Epithelial cell of proximal tubule (primary cell): ENCODE measurements at regions not wholly inside any gene's neighbourhood (a gene's known extent, or its start where the extent isn't known, plus 50 kb on each side); places are given as distances from the start of the nearest gene placed in this dataset.

ENCODE experiments used
- DNase-seq: peaks from one replicate; pipeline ENCODE4 v3.0.0-alpha.2; 2011; ENCODE audit warnings: low read depth
- H3K4me3 ChIP-seq: 2 replicates; pipeline ENCODE4 v1.5.1; 2011; ENCODE audit warnings: low read depth, mild to moderate bottlenecking, low read length
- CTCF ChIP-seq: conservative IDR thresholded peaks from 2 replicates; pipeline ENCODE4 v1.5.1; 2012; ENCODE audit warnings: low read depth, mild to moderate bottlenecking, low read length

GRCh38 chr3:89586676-89587075, 479.3 kb downstream of the EPHA3 start:
- no peak for DNase-seq
- no peak for TF ChIP-seq CTCF

GRCh38 chr3:89606151-89606550, 498.7 kb downstream of the EPHA3 start:
- no peak for TF ChIP-seq CTCF
- H3K4me3 ChIP-seq, result no peak overlapping the region
- no peak for DNase-seq

More at GRCh38 chr3:89586676-89587075, 479.3 kb downstream of the EPHA3 start:
- H3K4me3 ChIP-seq, result no peak overlapping the region

- TF ChIP-seq CTCF, result no peak
- H3K4me3 ChIP-seq, result no peak overlapping the region
- DNase-seq, result no peak
These were observed 504.6 kb downstream of the EPHA3 start for GRCh38 chr3:89612027-89612426.

GRCh38 chr3:89613241-89613640, 505.8 kb downstream of the EPHA3 start:
- no peak for DNase-seq
- TF ChIP-seq CTCF, result no peak
- H3K4me3 ChIP-seq, result no peak overlapping the region

- no peak for TF ChIP-seq CTCF
- DNase-seq, result no peak
- no peak overlapping the region for H3K4me3 ChIP-seq
These were observed 510.3 kb downstream of the EPHA3 start for GRCh38 chr3:89617706-89618105.

- TF ChIP-seq CTCF, result no peak
- DNase-seq, result no peak
- H3K4me3 ChIP-seq, result no peak overlapping the region
These were observed 511.8 kb downstream of the EPHA3 start for GRCh38 chr3:89619263-89619662.

GRCh38 chr3:89622063-89622700, 514.8 kb downstream of the EPHA3 start:
- no peak for TF ChIP-seq CTCF
- H3K4me3 ChIP-seq, result no peak overlapping the region
- no peak for DNase-seq
